ENCODE measurements at regions not wholly inside any gene's neighbourhood (a gene's known extent, or its start where the extent isn't known, plus 50 kb on each side); places are given as distances from the start of the nearest gene placed in this dataset.

- H3K4me3 ChIP-seq (ENCODE audit: control insufficient read depth, low read depth, low read length) = no peak overlapping the region
- TF ChIP-seq, protein P1, sequence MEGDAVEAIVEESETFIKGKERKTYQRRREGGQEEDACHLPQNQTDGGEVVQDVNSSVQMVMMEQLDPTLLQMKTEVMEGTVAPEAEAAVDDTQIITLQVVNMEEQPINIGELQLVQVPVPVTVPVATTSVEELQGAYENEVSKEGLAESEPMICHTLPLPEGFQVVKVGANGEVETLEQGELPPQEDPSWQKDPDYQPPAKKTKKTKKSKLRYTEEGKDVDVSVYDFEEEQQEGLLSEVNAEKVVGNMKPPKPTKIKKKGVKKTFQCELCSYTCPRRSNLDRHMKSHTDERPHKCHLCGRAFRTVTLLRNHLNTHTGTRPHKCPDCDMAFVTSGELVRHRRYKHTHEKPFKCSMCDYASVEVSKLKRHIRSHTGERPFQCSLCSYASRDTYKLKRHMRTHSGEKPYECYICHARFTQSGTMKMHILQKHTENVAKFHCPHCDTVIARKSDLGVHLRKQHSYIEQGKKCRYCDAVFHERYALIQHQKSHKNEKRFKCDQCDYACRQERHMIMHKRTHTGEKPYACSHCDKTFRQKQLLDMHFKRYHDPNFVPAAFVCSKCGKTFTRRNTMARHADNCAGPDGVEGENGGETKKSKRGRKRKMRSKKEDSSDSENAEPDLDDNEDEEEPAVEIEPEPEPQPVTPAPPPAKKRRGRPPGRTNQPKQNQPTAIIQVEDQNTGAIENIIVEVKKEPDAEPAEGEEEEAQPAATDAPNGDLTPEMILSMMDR (IDR thresholded peaks at IDR 0.05; ENCODE audit: control insufficient read depth, insufficient read depth, low read depth, low read length, missing control alignments) = no peak
- no peak for DNase-seq (ENCODE audit: low read depth)
Observed at GRCh38 chr13:38044067-38044466, 174.5 kb upstream of the TRPC4 start.

GRCh38 chr13:38042771-38043170, 173.2 kb upstream of the TRPC4 start:
- DNase-seq (ENCODE audit: low read depth) = no peak
- H3K4me3 ChIP-seq (ENCODE audit: control insufficient read depth, low read depth, low read length) = no peak overlapping the region

DNA sequence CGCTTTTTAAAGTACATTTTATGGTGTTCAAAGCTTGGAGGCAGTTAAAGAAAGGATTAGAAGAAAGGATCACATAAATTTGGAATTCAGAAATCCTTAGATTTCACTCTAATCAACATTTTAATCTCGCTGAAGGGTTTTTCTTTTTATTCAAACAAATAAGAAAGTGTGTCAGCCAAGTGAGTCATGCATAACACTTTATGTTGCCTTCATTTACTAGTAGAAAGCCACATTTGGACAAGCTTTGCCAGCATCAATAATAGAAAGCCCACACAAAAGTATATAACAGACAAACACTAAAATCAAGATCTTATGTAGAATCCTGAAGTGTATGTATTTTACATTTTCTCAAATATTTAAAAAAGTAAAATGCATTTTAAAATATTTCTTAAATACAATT, 154.9 kb upstream of the TRPC4 start:
- no peak for DNase-seq (ENCODE audit: low read depth)
- TF ChIP-seq, protein P1 (IDR thresholded peaks at IDR 0.05; ENCODE audit: control insufficient read depth, insufficient read depth, low read depth, low read length, missing control alignments) = no peak
- no peak overlapping the region for H3K4me3 ChIP-seq (ENCODE audit: control insufficient read depth, low read depth, low read length)

More at GRCh38 chr13:38042771-38043170, 173.2 kb upstream of the TRPC4 start:
- TF ChIP-seq, protein P1 (IDR thresholded peaks at IDR 0.05; ENCODE audit: control insufficient read depth, insufficient read depth, low read depth, low read length, missing control alignments) = no peak

DNA sequence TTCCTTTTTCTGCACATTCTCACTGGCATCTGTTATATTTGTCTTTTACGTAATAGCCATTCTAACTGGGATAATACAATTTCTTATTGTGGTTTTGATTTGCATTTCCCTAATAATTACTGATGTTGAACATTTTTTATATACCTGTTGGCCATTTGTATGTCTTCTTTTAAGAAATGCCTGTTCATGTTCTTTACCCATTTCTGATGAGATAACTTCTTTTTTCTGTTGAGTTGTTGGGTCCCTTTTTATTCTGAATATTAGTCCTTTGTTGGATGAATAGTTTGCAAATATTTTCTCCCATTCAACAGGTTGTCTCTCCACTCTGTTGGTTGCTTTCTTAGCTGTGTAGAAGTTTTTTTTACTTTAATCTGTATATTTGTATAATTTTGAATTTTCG, 147.7 kb upstream of the TRPC4 start:
- no peak for DNase-seq (ENCODE audit: low read depth)
- TF ChIP-seq, protein P1 (IDR thresholded peaks at IDR 0.05; ENCODE audit: control insufficient read depth, insufficient read depth, low read depth, low read length, missing control alignments) = no peak
- H3K4me3 ChIP-seq (ENCODE audit: control insufficient read depth, low read depth, low read length) = no peak overlapping the region

DNA sequence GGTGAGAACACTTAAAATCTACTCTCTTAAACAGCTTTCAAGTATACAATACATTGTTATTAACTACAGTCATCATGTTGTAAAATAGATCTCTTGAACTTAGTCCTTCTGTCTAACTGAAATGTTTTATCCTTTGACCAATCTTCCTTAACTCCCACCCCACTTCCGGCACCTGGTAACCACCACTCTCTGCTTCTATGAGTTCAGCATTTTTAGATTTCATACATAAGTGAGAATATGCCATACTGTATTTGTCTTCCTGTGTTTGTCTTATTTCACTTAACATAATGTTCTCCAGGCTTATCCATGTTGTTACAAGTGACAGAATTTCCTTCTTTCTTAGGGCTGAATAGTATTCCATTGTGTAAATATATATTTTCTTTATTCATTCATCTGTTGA, 144.1 kb upstream of the TRPC4 start:
- TF ChIP-seq, protein P1 (IDR thresholded peaks at IDR 0.05; ENCODE audit: control insufficient read depth, insufficient read depth, low read depth, low read length, missing control alignments) = no peak
- H3K4me3 ChIP-seq (ENCODE audit: control insufficient read depth, low read depth, low read length) = no peak overlapping the region
- no peak for DNase-seq (ENCODE audit: low read depth)

DNA sequence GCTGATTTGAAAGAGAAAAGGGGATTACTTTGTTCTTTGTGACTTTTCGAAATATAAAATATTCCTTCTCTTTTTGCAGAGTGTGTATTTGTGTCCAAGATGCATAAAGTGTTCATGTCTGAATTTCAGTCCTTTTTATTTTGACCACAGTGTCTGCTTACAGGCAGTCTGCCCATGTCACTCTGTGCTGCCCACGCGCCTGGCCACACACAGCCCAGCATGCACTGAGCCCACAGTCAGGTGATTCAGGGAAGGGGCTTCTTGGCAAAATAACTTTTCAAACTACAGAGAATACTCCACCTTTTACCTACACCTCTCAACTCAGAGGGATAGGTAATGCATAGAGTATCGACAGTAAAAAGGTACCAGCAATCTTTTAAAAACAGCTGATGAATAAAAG, 142.5 kb upstream of the TRPC4 start:
- TF ChIP-seq, protein P1 (IDR thresholded peaks at IDR 0.05; ENCODE audit: control insufficient read depth, insufficient read depth, low read depth, low read length, missing control alignments) = no peak
- H3K4me3 ChIP-seq (ENCODE audit: control insufficient read depth, low read depth, low read length) = no peak overlapping the region
- DNase-seq (ENCODE audit: low read depth) = no peak

GRCh38 chr13:38008636-38009035, 139.1 kb upstream of the TRPC4 start:
- DNase-seq (ENCODE audit: low read depth) = no peak
- TF ChIP-seq, protein P1 (IDR thresholded peaks at IDR 0.05; ENCODE audit: control insufficient read depth, insufficient read depth, low read depth, low read length, missing control alignments) = no peak

More at GRCh38 chr13:38008636-38009035, 139.1 kb upstream of the TRPC4 start:
- no peak overlapping the region for H3K4me3 ChIP-seq (ENCODE audit: control insufficient read depth, low read depth, low read length)

Measured in AG09309 (cell line).